ENCODE measurements at regions not wholly inside any gene's neighbourhood (a gene's known extent, or its start where the extent isn't known, plus 50 kb on each side); places are given as distances from the start of the nearest gene placed in this dataset.

DNA sequence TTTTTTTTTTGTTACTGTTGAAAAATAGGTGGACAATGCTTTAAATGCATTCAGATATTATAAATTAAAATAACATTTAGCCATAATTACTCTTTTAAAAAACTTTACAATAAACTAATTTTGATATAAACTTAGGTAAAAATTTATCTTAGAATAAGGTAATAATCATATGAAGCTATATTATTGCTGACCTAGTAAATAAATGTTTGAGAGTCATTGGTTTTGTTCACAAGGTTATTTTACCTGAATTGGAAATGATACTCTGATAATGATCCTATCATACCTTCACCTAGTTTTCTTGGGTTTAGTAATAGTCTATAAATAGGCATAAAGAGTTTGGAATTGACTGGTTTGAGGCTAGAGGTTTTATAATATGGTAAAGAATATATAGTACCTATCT is 1076.4 kb upstream of the CDH6 start (continued):
- TF ChIP-seq, protein P1, sequence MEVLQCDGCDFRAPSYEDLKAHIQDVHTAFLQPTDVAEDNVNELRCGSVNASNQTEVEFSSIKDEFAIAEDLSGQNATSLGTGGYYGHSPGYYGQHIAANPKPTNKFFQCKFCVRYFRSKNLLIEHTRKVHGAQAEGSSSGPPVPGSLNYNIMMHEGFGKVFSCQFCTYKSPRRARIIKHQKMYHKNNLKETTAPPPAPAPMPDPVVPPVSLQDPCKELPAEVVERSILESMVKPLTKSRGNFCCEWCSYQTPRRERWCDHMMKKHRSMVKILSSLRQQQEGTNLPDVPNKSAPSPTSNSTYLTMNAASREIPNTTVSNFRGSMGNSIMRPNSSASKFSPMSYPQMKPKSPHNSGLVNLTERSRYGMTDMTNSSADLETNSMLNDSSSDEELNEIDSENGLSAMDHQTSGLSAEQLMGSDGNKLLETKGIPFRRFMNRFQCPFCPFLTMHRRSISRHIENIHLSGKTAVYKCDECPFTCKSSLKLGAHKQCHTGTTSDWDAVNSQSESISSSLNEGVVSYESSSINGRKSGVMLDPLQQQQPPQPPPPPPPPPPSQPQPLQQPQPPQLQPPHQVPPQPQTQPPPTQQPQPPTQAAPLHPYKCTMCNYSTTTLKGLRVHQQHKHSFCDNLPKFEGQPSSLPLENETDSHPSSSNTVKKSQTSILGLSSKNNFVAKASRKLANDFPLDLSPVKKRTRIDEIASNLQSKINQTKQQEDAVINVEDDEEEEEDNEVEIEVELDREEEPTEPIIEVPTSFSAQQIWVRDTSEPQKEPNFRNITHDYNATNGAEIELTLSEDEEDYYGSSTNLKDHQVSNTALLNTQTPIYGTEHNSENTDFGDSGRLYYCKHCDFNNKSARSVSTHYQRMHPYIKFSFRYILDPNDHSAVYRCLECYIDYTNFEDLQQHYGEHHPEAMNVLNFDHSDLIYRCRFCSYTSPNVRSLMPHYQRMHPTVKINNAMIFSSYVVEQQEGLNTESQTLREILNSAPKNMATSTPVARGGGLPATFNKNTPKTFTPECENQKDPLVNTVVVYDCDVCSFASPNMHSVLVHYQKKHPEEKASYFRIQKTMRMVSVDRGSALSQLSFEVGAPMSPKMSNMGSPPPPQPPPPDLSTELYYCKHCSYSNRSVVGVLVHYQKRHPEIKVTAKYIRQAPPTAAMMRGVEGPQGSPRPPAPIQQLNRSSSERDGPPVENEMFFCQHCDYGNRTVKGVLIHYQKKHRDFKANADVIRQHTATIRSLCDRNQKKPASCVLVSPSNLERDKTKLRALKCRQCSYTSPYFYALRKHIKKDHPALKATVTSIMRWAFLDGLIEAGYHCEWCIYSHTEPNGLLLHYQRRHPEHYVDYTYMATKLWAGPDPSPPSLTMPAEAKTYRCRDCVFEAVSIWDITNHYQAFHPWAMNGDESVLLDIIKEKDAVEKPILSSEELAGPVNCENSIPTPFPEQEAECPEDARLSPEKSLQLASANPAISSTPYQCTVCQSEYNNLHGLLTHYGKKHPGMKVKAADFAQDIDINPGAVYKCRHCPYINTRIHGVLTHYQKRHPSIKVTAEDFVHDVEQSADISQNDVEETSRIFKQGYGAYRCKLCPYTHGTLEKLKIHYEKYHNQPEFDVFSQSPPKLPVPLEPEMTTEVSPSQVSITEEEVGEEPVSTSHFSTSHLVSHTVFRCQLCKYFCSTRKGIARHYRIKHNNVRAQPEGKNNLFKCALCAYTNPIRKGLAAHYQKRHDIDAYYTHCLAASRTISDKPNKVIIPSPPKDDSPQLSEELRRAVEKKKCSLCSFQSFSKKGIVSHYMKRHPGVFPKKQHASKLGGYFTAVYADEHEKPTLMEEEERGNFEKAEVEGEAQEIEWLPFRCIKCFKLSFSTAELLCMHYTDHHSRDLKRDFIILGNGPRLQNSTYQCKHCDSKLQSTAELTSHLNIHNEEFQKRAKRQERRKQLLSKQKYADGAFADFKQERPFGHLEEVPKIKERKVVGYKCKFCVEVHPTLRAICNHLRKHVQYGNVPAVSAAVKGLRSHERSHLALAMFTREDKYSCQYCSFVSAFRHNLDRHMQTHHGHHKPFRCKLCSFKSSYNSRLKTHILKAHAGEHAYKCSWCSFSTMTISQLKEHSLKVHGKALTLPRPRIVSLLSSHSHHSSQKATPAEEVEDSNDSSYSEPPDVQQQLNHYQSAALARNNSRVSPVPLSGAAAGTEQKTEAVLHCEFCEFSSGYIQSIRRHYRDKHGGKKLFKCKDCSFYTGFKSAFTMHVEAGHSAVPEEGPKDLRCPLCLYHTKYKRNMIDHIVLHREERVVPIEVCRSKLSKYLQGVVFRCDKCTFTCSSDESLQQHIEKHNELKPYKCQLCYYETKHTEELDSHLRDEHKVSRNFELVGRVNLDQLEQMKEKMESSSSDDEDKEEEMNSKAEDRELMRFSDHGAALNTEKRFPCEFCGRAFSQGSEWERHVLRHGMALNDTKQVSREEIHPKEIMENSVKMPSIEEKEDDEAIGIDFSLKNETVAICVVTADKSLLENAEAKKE (CRISPR knock-in tag; IDR thresholded peaks at IDR 0.05), result no peak
- no peak for TF ChIP-seq ZNF114 (CRISPR knock-in tag; IDR thresholded peaks at IDR 0.05)
- TF ChIP-seq POLR2AphosphoS5 (IDR thresholded peaks at IDR 0.05; ENCODE audit: low read depth), result no peak
- TF ChIP-seq CTCF (conservative IDR thresholded peaks at IDR 0.05; ENCODE audit: low read depth in 2 of 2), result no peak
- TF ChIP-seq EZH2 (IDR thresholded peaks at IDR 0.05; ENCODE audit: low read depth, unreplicated experiment), result no peak
- TF ChIP-seq EZH2phosphoT487 (IDR thresholded peaks at IDR 0.05; ENCODE audit: unreplicated experiment), result no peak

- H3K4me3 Mint-ChIP-seq, result no peak overlapping the region
- no peak overlapping the region for H3K4me2 ChIP-seq
- TF ChIP-seq CREB1 (CRISPR knock-in tag; IDR thresholded peaks at IDR 0.05; ENCODE audit: low read depth), result no peak
- TF ChIP-seq CTCF (conservative IDR thresholded peaks at IDR 0.05; ENCODE audit: low read depth in 2 of 2), result no peak
- TF ChIP-seq JUNB (IDR thresholded peaks at IDR 0.05; ENCODE audit: unreplicated experiment), result no peak
- TF ChIP-seq EZH2 (IDR thresholded peaks at IDR 0.05; ENCODE audit: low read depth, unreplicated experiment), result no peak
- no peak for TF ChIP-seq ETS1 (IDR thresholded peaks at IDR 0.05)
- TF ChIP-seq, protein P2, sequence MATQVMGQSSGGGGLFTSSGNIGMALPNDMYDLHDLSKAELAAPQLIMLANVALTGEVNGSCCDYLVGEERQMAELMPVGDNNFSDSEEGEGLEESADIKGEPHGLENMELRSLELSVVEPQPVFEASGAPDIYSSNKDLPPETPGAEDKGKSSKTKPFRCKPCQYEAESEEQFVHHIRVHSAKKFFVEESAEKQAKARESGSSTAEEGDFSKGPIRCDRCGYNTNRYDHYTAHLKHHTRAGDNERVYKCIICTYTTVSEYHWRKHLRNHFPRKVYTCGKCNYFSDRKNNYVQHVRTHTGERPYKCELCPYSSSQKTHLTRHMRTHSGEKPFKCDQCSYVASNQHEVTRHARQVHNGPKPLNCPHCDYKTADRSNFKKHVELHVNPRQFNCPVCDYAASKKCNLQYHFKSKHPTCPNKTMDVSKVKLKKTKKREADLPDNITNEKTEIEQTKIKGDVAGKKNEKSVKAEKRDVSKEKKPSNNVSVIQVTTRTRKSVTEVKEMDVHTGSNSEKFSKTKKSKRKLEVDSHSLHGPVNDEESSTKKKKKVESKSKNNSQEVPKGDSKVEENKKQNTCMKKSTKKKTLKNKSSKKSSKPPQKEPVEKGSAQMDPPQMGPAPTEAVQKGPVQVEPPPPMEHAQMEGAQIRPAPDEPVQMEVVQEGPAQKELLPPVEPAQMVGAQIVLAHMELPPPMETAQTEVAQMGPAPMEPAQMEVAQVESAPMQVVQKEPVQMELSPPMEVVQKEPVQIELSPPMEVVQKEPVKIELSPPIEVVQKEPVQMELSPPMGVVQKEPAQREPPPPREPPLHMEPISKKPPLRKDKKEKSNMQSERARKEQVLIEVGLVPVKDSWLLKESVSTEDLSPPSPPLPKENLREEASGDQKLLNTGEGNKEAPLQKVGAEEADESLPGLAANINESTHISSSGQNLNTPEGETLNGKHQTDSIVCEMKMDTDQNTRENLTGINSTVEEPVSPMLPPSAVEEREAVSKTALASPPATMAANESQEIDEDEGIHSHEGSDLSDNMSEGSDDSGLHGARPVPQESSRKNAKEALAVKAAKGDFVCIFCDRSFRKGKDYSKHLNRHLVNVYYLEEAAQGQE (IDR thresholded peaks at IDR 0.05; ENCODE audit: unreplicated experiment), result no peak
- H3K36me3 ChIP-seq (ENCODE audit: insufficient read depth), result no peaks in the 10 kb centered on the region
- no peaks in the 10 kb centered on the region; the same call in 2 of the 3 replicates for H3K36me3 Mint-ChIP-seq (ENCODE audit: low read depth)
- no peaks in the 10 kb centered on the region for H3K27me3 ChIP-seq (ENCODE audit: insufficient read depth)
- H2AFZ ChIP-seq, result no peak overlapping the region
- no peaks in the 10 kb centered on the region for H3K9me3 Mint-ChIP-seq
- H3K9me2 ChIP-seq (ENCODE audit: insufficient read depth), result no peaks in the 10 kb centered on the region
- H3K27ac ChIP-seq (ENCODE audit: low read depth), result no peak overlapping the region
- no peaks in the 10 kb centered on the region for H3K4me1 ChIP-seq (ENCODE audit: insufficient read depth)
- H3K27ac Mint-ChIP-seq, result no peak overlapping the region
- H3K79me2 ChIP-seq (replicated peaks; ENCODE audit: insufficient read depth), result no peaks in the 10 kb centered on the region
- DNase-seq (ENCODE audit: low spot score), result no peak
- no peaks in the 10 kb centered on the region for H3K4me1 Mint-ChIP-seq
- no peaks in the 10 kb centered on the region for H3F3A ChIP-seq (replicated peaks; ENCODE audit: low read depth)
- no peak overlapping the region for H3K4me3 ChIP-seq
- H4K20me1 ChIP-seq (replicated peaks; ENCODE audit: insufficient read depth), result no peaks in the 10 kb centered on the region
- H3K27me3 Mint-ChIP-seq (ENCODE audit: insufficient read depth, low read depth, poor library complexity), result no peaks in the 10 kb centered on the region
- ATAC-seq, result no peak
These were observed 1079.9 kb upstream of the CDH6 start for GRCh38 chr5:30113542-30113941.

Data from GM23338 (cell line).